ENCODE measurements at regions not wholly inside any gene's neighbourhood (a gene's known extent, or its start where the extent isn't known, plus 50 kb on each side); places are given as distances from the start of the nearest gene placed in this dataset.

GRCh38 chr6:40799296-40800140 lies 212.4 kb upstream of the LRFN2 start:
- no peaks in the 10 kb centered on the region for H3K27me3 ChIP-seq (ENCODE audit: control insufficient read depth in 1 of 2, insufficient read depth in 2 of 2, low read length in 1 of 2)
- no peaks in the 10 kb centered on the region for H3K4me1 ChIP-seq (ENCODE audit: control insufficient read depth in 1 of 2, insufficient read depth in 2 of 2, low read length in 2 of 2)
- ATAC-seq (ENCODE audit: low FRiP score) (no peak), DNase-seq (no peak)
- WGBS, 2 donors, result 82% methylated on average over 8 of the region's 8 CpGs
- intact Hi-C loops (cut with DNase I), result no loop called here
- H3K27ac ChIP-seq (ENCODE audit: low read depth in 1 of 2, low read length in 2 of 2), result no peak overlapping the region
- H3K4me3 ChIP-seq (ENCODE audit: low read length in 2 of 2), result no peak overlapping the region
- no peaks in the 10 kb centered on the region for H3K36me3 ChIP-seq (ENCODE audit: control insufficient read depth in 1 of 2, insufficient read depth in 2 of 2, low read length in 1 of 2)
- H3K9me3 ChIP-seq (ENCODE audit: control insufficient read depth, low read length), result no peaks in the 10 kb centered on the region

- H3K4me1 ChIP-seq (ENCODE audit: control insufficient read depth in 1 of 2, insufficient read depth in 2 of 2, low read length in 2 of 2), result no peaks in the 10 kb centered on the region
- intact Hi-C loops (cut with DNase I), result no loop called here
- ATAC-seq (ENCODE audit: low FRiP score), result no peak
- 85 to 92% methylated on average over 7 of the region's 7 CpGs for WGBS, 2 donors
- no peaks in the 10 kb centered on the region for H3K9me3 ChIP-seq (ENCODE audit: control insufficient read depth, low read length)
- H3K27me3 ChIP-seq (ENCODE audit: control insufficient read depth in 1 of 2, insufficient read depth in 2 of 2, low read length in 1 of 2), result no peaks in the 10 kb centered on the region
- no peaks in the 10 kb centered on the region for H3K36me3 ChIP-seq (ENCODE audit: control insufficient read depth in 1 of 2, insufficient read depth in 2 of 2, low read length in 1 of 2)
- DNase-seq, result no peak
- no peak overlapping the region for H3K27ac ChIP-seq (ENCODE audit: low read depth in 1 of 2, low read length in 2 of 2)
- no peak overlapping the region for H3K4me3 ChIP-seq (ENCODE audit: low read length in 2 of 2)
These were observed 211.1 kb upstream of the LRFN2 start for GRCh38 chr6:40798069-40798770.

- intact Hi-C loops (cut with DNase I), result no loop called here
These were observed 209.4 kb upstream of the LRFN2 start for GRCh38 chr6:40796260-40797221.

GRCh38 chr6:40794586-40794985 lies 207.4 kb upstream of the LRFN2 start:
- Histone ChIP-seq H3K4me3 (ENCODE audit: low read length in 2 of 2) (no peak overlapping the region), H3K4me1 (ENCODE audit: control insufficient read depth in 1 of 2, insufficient read depth in 2 of 2, low read length in 2 of 2) (no peaks in the 10 kb centered on the region), H3K36me3 (ENCODE audit: control insufficient read depth in 1 of 2, insufficient read depth in 2 of 2, low read length in 1 of 2) (no peaks in the 10 kb centered on the region), H3K27me3 (ENCODE audit: control insufficient read depth in 1 of 2, insufficient read depth in 2 of 2, low read length in 1 of 2) (no peaks in the 10 kb centered on the region), H3K27ac (ENCODE audit: low read depth in 1 of 2, low read length in 2 of 2) (no peak overlapping the region), H3K9me3 (ENCODE audit: control insufficient read depth, low read length) (no peaks in the 10 kb centered on the region)
- intact Hi-C loops (cut with DNase I), result no loop called here
- DNase-seq, result no peak
- ATAC-seq (ENCODE audit: low FRiP score), result no peak
- 38 to 53% methylated on average over 2 of the region's 2 CpGs for WGBS, 2 donors

More at GRCh38 chr6:40796260-40797221, 209.4 kb upstream of the LRFN2 start:
- Histone ChIP-seq H3K27ac (ENCODE audit: low read depth in 1 of 2, low read length in 2 of 2) (no peak overlapping the region), H3K36me3 (ENCODE audit: control insufficient read depth in 1 of 2, insufficient read depth in 2 of 2, low read length in 1 of 2) (no peaks in the 10 kb centered on the region), H3K4me1 (ENCODE audit: control insufficient read depth in 1 of 2, insufficient read depth in 2 of 2, low read length in 2 of 2) (no peaks in the 10 kb centered on the region), H3K9me3 (ENCODE audit: control insufficient read depth, low read length) (no peaks in the 10 kb centered on the region), H3K4me3 (ENCODE audit: low read length in 2 of 2) (no peak overlapping the region), H3K27me3 (ENCODE audit: control insufficient read depth in 1 of 2, insufficient read depth in 2 of 2, low read length in 1 of 2) (no peaks in the 10 kb centered on the region)
- WGBS, 2 donors, result 58 to 60% methylated on average over 14 of the region's 14 CpGs
- no peak for DNase-seq
- ATAC-seq (ENCODE audit: low FRiP score), result no peak

GRCh38 chr6:40792183-40792582 lies 205.0 kb upstream of the LRFN2 start:
- WGBS, 2 donors, result 86 to 92% methylated on average over 2 of the region's 2 CpGs
- intact Hi-C loops (cut with DNase I), result no loop called here
- H3K9me3 ChIP-seq (ENCODE audit: control insufficient read depth, low read length), result no peaks in the 10 kb centered on the region

GRCh38 chr6:40791004-40791403 lies 203.8 kb upstream of the LRFN2 start:
- intact Hi-C loops (cut with DNase I), result no loop called here
- no peaks in the 10 kb centered on the region for H3K4me1 ChIP-seq (ENCODE audit: control insufficient read depth in 1 of 2, insufficient read depth in 2 of 2, low read length in 2 of 2)
- no peak overlapping the region for H3K27ac ChIP-seq (ENCODE audit: low read depth in 1 of 2, low read length in 2 of 2)
- no peak for DNase-seq
- H3K36me3 ChIP-seq (ENCODE audit: control insufficient read depth in 1 of 2, insufficient read depth in 2 of 2, low read length in 1 of 2), result no peaks in the 10 kb centered on the region
- no peaks in the 10 kb centered on the region for H3K27me3 ChIP-seq (ENCODE audit: control insufficient read depth in 1 of 2, insufficient read depth in 2 of 2, low read length in 1 of 2)
- ATAC-seq (ENCODE audit: low FRiP score), result no peak
- no peaks in the 10 kb centered on the region for H3K9me3 ChIP-seq (ENCODE audit: control insufficient read depth, low read length)
- H3K4me3 ChIP-seq (ENCODE audit: low read length in 2 of 2), result no peak overlapping the region
- 49 to 52% methylated on average over 4 of the region's 4 CpGs for WGBS, 2 donors

More at GRCh38 chr6:40792183-40792582, 205.0 kb upstream of the LRFN2 start:
- H3K4me3 ChIP-seq (ENCODE audit: low read length in 2 of 2), result no peak overlapping the region
- H3K27me3 ChIP-seq (ENCODE audit: control insufficient read depth in 1 of 2, insufficient read depth in 2 of 2, low read length in 1 of 2), result no peaks in the 10 kb centered on the region
- H3K4me1 ChIP-seq (ENCODE audit: control insufficient read depth in 1 of 2, insufficient read depth in 2 of 2, low read length in 2 of 2), result no peaks in the 10 kb centered on the region
- ATAC-seq (ENCODE audit: low FRiP score), result no peak
- no peaks in the 10 kb centered on the region for H3K36me3 ChIP-seq (ENCODE audit: control insufficient read depth in 1 of 2, insufficient read depth in 2 of 2, low read length in 1 of 2)
- H3K27ac ChIP-seq (ENCODE audit: low read depth in 1 of 2, low read length in 2 of 2), result no peak overlapping the region
- no peak for DNase-seq

GRCh38 chr6:40788661-40789655 lies 201.8 kb upstream of the LRFN2 start:
- Histone ChIP-seq H3K4me1 (ENCODE audit: control insufficient read depth in 1 of 2, insufficient read depth in 2 of 2, low read length in 2 of 2) (no peaks in the 10 kb centered on the region), H3K27me3 (ENCODE audit: control insufficient read depth in 1 of 2, insufficient read depth in 2 of 2, low read length in 1 of 2) (no peaks in the 10 kb centered on the region), H3K4me3 (ENCODE audit: low read length in 2 of 2) (no peak overlapping the region), H3K27ac (ENCODE audit: low read depth in 1 of 2, low read length in 2 of 2) (no peak overlapping the region), H3K36me3 (ENCODE audit: control insufficient read depth in 1 of 2, insufficient read depth in 2 of 2, low read length in 1 of 2) (no peaks in the 10 kb centered on the region), H3K9me3 (ENCODE audit: control insufficient read depth, low read length) (no peaks in the 10 kb centered on the region)
- intact Hi-C loops (cut with DNase I), result no loop called here
- 56 to 57% methylated on average over 11 of the region's 11 CpGs for WGBS, 2 donors
- DNase-seq (no peak), ATAC-seq (ENCODE audit: low FRiP score) (no peak)

Measured in aorta (tissue), 5 donors.